ENCODE measurements at regions not wholly inside any gene's neighbourhood (a gene's known extent, or its start where the extent isn't known, plus 50 kb on each side); places are given as distances from the start of the nearest gene placed in this dataset.
A peak's percentile ranks its signal among the peaks of the same experiment; 100 is the strongest.

DNA sequence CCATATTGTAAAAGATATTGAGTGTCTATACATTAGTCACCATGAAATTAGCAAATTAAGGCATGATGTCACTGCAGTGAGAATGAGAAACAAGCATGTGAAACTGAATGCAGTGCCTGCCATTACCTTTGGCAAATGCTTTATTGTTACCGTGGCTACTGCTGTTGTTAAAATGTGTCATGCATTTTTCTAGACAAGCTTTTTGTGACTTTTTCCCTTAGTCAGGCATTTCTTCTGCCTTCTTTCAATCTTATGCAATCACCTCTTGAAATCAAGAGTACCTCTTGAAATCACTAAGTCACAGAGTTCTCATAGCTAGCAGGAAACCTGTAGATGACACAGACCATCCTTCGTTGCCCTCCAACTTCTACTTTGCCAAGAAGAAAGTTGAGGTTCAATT is 461.7 kb upstream of the TENM4 start:
- DNase-seq (ENCODE audit: low read depth in 1 of 2, low spot score in 1 of 2) = no peak
- WGBS (ENCODE audit: missing lambda C conversion rate) = 0% methylated on average over 2 of the region's 2 CpGs
- Histone ChIP-seq H3K4me1 (no peaks in the 10 kb centered on the region), H3K4me2 (no peak overlapping the region), H3K27ac (no peak overlapping the region), H3K9me3 (no peaks in the 10 kb centered on the region), H3K4me3 (no peak overlapping the region)
- ATAC-seq = no peak
- CTCF ChIA-PET = no interaction called here
- no peak for FAIRE-seq
- TF ChIP-seq FOSL2 (IDR thresholded peaks at IDR 0.05) (no peak), FOSL2 (CRISPR knock-in tag; IDR thresholded peaks at IDR 0.05) (no peak), NPAS2 (CRISPR knock-in tag; IDR thresholded peaks at IDR 0.05; ENCODE audit: borderline replicate concordance) (no peak), BCL3 (IDR thresholded peaks at IDR 0.05) (no peak), MAFK (IDR thresholded peaks at IDR 0.05; ENCODE audit: partially characterized antibody) (peak; percentile 26), ZFP36 (IDR thresholded peaks at IDR 0.05; ENCODE audit: borderline replicate concordance, partially characterized antibody) (no peak)
- TF ChIP-seq, protein P1, sequence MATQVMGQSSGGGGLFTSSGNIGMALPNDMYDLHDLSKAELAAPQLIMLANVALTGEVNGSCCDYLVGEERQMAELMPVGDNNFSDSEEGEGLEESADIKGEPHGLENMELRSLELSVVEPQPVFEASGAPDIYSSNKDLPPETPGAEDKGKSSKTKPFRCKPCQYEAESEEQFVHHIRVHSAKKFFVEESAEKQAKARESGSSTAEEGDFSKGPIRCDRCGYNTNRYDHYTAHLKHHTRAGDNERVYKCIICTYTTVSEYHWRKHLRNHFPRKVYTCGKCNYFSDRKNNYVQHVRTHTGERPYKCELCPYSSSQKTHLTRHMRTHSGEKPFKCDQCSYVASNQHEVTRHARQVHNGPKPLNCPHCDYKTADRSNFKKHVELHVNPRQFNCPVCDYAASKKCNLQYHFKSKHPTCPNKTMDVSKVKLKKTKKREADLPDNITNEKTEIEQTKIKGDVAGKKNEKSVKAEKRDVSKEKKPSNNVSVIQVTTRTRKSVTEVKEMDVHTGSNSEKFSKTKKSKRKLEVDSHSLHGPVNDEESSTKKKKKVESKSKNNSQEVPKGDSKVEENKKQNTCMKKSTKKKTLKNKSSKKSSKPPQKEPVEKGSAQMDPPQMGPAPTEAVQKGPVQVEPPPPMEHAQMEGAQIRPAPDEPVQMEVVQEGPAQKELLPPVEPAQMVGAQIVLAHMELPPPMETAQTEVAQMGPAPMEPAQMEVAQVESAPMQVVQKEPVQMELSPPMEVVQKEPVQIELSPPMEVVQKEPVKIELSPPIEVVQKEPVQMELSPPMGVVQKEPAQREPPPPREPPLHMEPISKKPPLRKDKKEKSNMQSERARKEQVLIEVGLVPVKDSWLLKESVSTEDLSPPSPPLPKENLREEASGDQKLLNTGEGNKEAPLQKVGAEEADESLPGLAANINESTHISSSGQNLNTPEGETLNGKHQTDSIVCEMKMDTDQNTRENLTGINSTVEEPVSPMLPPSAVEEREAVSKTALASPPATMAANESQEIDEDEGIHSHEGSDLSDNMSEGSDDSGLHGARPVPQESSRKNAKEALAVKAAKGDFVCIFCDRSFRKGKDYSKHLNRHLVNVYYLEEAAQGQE (IDR thresholded peaks at IDR 0.05) = no peak
- TF ChIP-seq, protein P2, sequence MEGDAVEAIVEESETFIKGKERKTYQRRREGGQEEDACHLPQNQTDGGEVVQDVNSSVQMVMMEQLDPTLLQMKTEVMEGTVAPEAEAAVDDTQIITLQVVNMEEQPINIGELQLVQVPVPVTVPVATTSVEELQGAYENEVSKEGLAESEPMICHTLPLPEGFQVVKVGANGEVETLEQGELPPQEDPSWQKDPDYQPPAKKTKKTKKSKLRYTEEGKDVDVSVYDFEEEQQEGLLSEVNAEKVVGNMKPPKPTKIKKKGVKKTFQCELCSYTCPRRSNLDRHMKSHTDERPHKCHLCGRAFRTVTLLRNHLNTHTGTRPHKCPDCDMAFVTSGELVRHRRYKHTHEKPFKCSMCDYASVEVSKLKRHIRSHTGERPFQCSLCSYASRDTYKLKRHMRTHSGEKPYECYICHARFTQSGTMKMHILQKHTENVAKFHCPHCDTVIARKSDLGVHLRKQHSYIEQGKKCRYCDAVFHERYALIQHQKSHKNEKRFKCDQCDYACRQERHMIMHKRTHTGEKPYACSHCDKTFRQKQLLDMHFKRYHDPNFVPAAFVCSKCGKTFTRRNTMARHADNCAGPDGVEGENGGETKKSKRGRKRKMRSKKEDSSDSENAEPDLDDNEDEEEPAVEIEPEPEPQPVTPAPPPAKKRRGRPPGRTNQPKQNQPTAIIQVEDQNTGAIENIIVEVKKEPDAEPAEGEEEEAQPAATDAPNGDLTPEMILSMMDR (IDR thresholded peaks at IDR 0.05) = no peak
- POLR2A ChIA-PET = no interaction called here

DNA sequence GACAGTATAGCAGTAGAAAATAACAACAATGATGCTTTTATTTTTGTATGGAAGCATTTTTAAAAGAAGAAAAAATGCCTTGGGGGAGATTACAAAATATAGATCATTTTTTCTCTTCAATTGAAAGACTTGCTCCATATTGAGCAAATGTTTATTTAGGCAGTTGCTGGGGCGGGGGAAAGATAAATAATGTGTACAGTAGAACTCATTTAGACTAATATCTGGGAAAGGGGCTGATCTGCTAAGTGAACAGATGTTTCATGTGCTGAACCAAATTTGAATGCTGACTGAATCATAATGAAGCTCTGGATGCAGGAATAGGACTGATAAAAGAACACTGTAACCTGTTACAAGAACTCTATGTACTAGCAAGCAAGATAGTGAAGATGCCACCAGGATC is 457.1 kb upstream of the TENM4 start:
- Histone ChIP-seq H3K4me3 (no peak overlapping the region), H3K4me1 (no peaks in the 10 kb centered on the region), H3K4me2 (no peak overlapping the region), H3K9me3 (no peaks in the 10 kb centered on the region), H3K27ac (no peak overlapping the region)
- no peak for FAIRE-seq
- TF ChIP-seq ZFP36 (IDR thresholded peaks at IDR 0.05; ENCODE audit: borderline replicate concordance, partially characterized antibody) (no peak), POLR2AphosphoS2 (conservative IDR thresholded peaks at IDR 0.05; ENCODE audit: low read length) (no peak), RFX5 (IDR thresholded peaks at IDR 0.05) (no peak), KDM5A (IDR thresholded peaks at IDR 0.05) (no peak), MAFK (IDR thresholded peaks at IDR 0.05; ENCODE audit: partially characterized antibody) (no peak), CHD2 (IDR thresholded peaks at IDR 0.05; ENCODE audit: low read length, partially characterized antibody) (no peak), CBX8 (IDR thresholded peaks at IDR 0.05) (no peak), HDAC2 (IDR thresholded peaks at IDR 0.05) (no peak), ZNF302 (CRISPR knock-in tag; IDR thresholded peaks at IDR 0.05) (no peak), EHF (CRISPR knock-in tag; IDR thresholded peaks at IDR 0.05) (no peak), JUN (IDR thresholded peaks at IDR 0.05) (no peak), CEBPB (IDR thresholded peaks at IDR 0.05) (no peak), ESRRA (IDR thresholded peaks at IDR 0.05; ENCODE audit: borderline replicate concordance, low read length) (no peak), GATA3 (IDR thresholded peaks at IDR 0.05; ENCODE audit: borderline replicate concordance) (no peak), BHLHE40 (IDR thresholded peaks at IDR 0.05; ENCODE audit: low read depth, low read length) (no peak), HOXB13 (CRISPR knock-in tag; IDR thresholded peaks at IDR 0.05; ENCODE audit: low read depth) (no peak), FOSB (CRISPR knock-in tag; IDR thresholded peaks at IDR 0.05) (no peak), ZSCAN20 (CRISPR knock-in tag; IDR thresholded peaks at IDR 0.05) (no peak)
- TF ChIP-seq, protein P3, sequence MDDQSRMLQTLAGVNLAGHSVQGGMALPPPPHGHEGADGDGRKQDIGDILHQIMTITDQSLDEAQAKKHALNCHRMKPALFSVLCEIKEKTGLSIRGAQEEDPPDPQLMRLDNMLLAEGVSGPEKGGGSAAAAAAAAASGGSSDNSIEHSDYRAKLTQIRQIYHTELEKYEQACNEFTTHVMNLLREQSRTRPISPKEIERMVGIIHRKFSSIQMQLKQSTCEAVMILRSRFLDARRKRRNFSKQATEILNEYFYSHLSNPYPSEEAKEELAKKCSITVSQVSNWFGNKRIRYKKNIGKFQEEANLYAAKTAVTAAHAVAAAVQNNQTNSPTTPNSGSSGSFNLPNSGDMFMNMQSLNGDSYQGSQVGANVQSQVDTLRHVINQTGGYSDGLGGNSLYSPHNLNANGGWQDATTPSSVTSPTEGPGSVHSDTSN (IDR thresholded peaks at IDR 0.05) = no peak
- TF ChIP-seq, protein P2 (IDR thresholded peaks at IDR 0.05) = no peak
- DNase-seq (ENCODE audit: low read depth in 1 of 2, low spot score in 1 of 2) = no peak
- POLR2A ChIA-PET = no interaction called here
- CTCF ChIA-PET = no interaction called here
- 5% methylated on average over 1 of the region's 1 CpG for WGBS (ENCODE audit: missing lambda C conversion rate)
- ATAC-seq = no peak
